Keratinocyte (primary cell): ENCODE measurements at regions not wholly inside any gene's neighbourhood (a gene's known extent, or its start where the extent isn't known, plus 50 kb on each side); places are given as distances from the start of the nearest gene placed in this dataset.

Experiments
- CTCF ChIP-seq, 3 experiments: IDR thresholded peaks in 1 of 3; conservative IDR thresholded peaks in 1 of 3; optimal IDR thresholded peaks in 1 of 3; 2 replicates in 2 of 3; 3 replicates in 1 of 3; pipeline versions ENCODE3 to v1.5.1; 2011; ENCODE audit warnings: low read length in 3 of 3, mild to moderate bottlenecking in 3 of 3, moderate library complexity in 2 of 3, control low read depth in 1 of 3, inconsistent platforms in 1 of 3; ENCODE audit not compliant: insufficient read depth in 2 of 3; ENCODE audit errors: extremely low read depth in 1 of 3
- EZH2 ChIP-seq: IDR thresholded peaks from one replicate; pipeline ENCODE4 v1.6.1; 2012; ENCODE audit warnings: inconsistent platforms, mild to moderate bottlenecking, low read length, moderate library complexity

- TF ChIP-seq CTCF (optimal IDR thresholded peaks at IDR 0.05 in 1 of 3, IDR thresholded peaks at IDR 0.05 in 1 of 3, conservative IDR thresholded peaks at IDR 0.05 in 1 of 3; ENCODE audit: extremely low read depth in 1 of 3, insufficient read depth in 2 of 3, low read length in 3 of 3) (no peak), EZH2 (no peak)
Observed at GRCh38 chr12:75923964-75924666, 107.5 kb downstream of the PHLDA1 start.
